Tibial artery (tissue), 4 donors: ENCODE measurements at regions not wholly inside any gene's neighbourhood (a gene's known extent, or its start where the extent isn't known, plus 50 kb on each side); places are given as distances from the start of the nearest gene placed in this dataset.

ENCODE experiments used
- DNase-seq, 2 donors: peaks; one replicate each; pipeline ENCODE4 v3.0.0-alpha.2; 2019
- H3K27ac ChIP-seq, 2 donors: fragments of 200-600 bp; sonication (generic) in 1 of 2; 1 replicate in 1 of 2; 2 replicates in 1 of 2; pipeline ENCODE4 v1.5.1; 2018 to 2019; ENCODE audit warnings: mild to moderate bottlenecking in 1 of 2
- H3K27me3 ChIP-seq, 2 donors: fragments of 200-600 bp; sonication (generic) in 1 of 2; one replicate each; pipeline versions ENCODE4 v1.5.1 to v1.6.0; 2016 to 2019
- H3K36me3 ChIP-seq, 3 donors: fragments of 200-600 bp; sonication (generic) in 2 of 3; one replicate each; pipeline ENCODE4 v1.5.1; 2016 to 2019; ENCODE audit warnings: mild to moderate bottlenecking in 2 of 3
- H3K4me1 ChIP-seq, 4 donors: fragments of 200-600 bp; sonication (generic) in 2 of 4; 1 replicate in 3 of 4; 2 replicates in 1 of 4; pipeline ENCODE4 v1.5.1; 2016 to 2019
- H3K4me3 ChIP-seq, 2 donors: fragments of 200-600 bp; sonication (generic) in 1 of 2; 1 replicate in 1 of 2; 2 replicates in 1 of 2; pipeline ENCODE4 v1.5.1; 2018 to 2019; ENCODE audit warnings: mild to moderate bottlenecking in 2 of 2
- H3K9me3 ChIP-seq, 3 donors: fragments of 200-600 bp; sonication (generic) in 1 of 3; one replicate each; pipeline ENCODE4 v1.5.1; 2016 to 2019
- intact Hi-C: fragments of 100-400 bp; cut with DNase I; formaldehyde crosslinking; loops from one replicate; pipeline ENCODE4 v1.15.0; 2023; ENCODE audit warnings: low total_unique reads
- TF ChIP-seq, protein P1 (sequence below), 2 experiments: fragments of 200-600 bp in 1 of 2; fragments of 450-650 bp in 1 of 2; IDR thresholded peaks; one replicate each; pipeline ENCODE4 v1.5.1; 2017 to 2019; ENCODE audit warnings: antibody characterized with exemption in 2 of 2, mild to moderate bottlenecking in 1 of 2, moderate library complexity in 1 of 2

DNA sequence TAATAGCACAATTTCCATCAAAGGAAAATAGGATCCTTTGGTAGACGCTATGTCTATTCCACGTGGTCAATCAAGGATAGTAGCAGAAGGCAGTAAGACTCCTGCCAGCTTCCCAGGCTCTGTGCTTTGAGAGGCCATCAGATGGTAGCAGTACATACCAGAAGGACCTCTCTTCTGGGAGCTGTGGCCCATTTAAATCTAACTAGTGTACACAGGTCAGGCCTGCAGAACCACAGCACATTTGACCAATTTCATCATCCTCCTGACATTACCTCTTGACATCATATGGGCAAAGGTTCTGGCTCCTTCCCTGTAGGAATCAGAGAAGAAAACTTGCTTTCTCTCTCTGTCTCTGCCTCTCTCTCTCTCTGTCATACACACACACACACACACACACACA, 229.6 kb upstream of the HTR2A start:
- no peaks in the 10 kb centered on the region for H3K36me3 ChIP-seq
- no peaks in the 10 kb centered on the region for H3K9me3 ChIP-seq
- intact Hi-C loops, result no loop called here
- no peak overlapping the region for H3K4me3 ChIP-seq
- no peak for DNase-seq
- TF ChIP-seq, protein P1, sequence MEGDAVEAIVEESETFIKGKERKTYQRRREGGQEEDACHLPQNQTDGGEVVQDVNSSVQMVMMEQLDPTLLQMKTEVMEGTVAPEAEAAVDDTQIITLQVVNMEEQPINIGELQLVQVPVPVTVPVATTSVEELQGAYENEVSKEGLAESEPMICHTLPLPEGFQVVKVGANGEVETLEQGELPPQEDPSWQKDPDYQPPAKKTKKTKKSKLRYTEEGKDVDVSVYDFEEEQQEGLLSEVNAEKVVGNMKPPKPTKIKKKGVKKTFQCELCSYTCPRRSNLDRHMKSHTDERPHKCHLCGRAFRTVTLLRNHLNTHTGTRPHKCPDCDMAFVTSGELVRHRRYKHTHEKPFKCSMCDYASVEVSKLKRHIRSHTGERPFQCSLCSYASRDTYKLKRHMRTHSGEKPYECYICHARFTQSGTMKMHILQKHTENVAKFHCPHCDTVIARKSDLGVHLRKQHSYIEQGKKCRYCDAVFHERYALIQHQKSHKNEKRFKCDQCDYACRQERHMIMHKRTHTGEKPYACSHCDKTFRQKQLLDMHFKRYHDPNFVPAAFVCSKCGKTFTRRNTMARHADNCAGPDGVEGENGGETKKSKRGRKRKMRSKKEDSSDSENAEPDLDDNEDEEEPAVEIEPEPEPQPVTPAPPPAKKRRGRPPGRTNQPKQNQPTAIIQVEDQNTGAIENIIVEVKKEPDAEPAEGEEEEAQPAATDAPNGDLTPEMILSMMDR (IDR thresholded peaks at IDR 0.05), result no peak
- H3K27me3 ChIP-seq, result no peaks in the 10 kb centered on the region
- no peaks in the 10 kb centered on the region for H3K4me1 ChIP-seq
- no peak overlapping the region for H3K27ac ChIP-seq

DNA sequence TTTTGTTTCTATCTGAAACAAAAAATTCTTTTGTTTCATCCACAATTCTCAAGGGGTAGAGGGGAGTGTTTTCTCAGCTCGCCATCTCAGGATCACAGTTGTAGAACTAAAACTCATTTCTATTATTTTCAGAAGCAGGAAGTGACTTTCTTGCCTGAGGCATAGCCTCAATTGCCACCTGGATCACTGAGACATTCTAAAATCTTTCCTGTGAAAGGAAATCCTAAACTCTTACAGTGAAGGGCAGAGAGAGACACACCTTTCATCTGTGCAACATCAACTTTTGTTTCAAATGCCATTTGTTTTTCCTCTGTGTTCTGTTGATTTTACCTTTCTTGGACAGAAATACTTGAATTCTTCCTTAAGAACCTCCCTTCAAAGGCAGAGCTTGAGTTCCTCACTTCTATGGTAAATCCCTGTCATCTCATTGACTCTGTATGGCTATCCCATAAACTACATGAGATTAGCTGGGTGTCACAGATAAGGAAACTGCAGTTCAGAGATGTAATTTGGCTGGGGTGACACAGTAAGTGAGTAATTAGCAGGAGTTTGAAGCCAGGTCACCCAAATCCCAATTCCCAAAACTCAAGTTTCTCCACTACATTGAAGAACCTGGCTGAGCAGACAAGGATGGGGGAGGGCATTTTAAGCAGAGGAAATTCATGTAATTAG, 224.4 kb upstream of the HTR2A start:
- Histone ChIP-seq H3K27ac (no peak overlapping the region), H3K27me3 (no peaks in the 10 kb centered on the region), H3K4me1 (peaks cover 0 to 4% (median 0%) of the 10 kb centered on the region in 4 donors), H3K9me3 (no peaks in the 10 kb centered on the region), H3K4me3 (no peak overlapping the region), H3K36me3 (no peaks in the 10 kb centered on the region)
- no peak for DNase-seq
- TF ChIP-seq, protein P1 (IDR thresholded peaks at IDR 0.05), result no peak
- intact Hi-C loops, result no loop called here

DNA sequence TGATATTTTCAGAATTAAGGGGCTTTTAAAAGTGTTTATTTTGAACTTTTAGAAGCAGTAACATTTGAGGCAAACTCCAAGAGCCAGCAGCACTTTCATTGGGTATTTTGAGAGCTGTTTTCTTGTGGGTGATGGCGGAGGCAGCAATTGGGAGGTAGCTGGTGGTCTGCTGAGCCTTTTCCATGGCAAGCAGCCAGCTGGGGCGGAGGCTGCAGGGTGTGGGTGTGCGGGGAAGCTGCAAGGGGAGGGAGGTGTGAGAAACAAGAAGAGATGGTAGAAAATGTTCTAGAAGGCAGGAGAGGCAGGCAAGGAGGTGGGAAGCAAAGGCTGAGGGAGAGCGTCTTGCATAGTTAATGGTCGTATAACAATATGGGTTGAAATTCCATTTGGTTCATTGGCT, 223.4 kb upstream of the HTR2A start:
- Histone ChIP-seq H3K27me3 (no peaks in the 10 kb centered on the region), H3K9me3 (no peaks in the 10 kb centered on the region), H3K4me1 (peaks cover 0 to 4% (median 0%) of the 10 kb centered on the region in 4 donors), H3K4me3 (no peak overlapping the region), H3K27ac (no peak overlapping the region), H3K36me3 (no peaks in the 10 kb centered on the region)
- no peak for DNase-seq
- TF ChIP-seq, protein P1 (IDR thresholded peaks at IDR 0.05), result no peak
- intact Hi-C loops, result no loop called here

DNA sequence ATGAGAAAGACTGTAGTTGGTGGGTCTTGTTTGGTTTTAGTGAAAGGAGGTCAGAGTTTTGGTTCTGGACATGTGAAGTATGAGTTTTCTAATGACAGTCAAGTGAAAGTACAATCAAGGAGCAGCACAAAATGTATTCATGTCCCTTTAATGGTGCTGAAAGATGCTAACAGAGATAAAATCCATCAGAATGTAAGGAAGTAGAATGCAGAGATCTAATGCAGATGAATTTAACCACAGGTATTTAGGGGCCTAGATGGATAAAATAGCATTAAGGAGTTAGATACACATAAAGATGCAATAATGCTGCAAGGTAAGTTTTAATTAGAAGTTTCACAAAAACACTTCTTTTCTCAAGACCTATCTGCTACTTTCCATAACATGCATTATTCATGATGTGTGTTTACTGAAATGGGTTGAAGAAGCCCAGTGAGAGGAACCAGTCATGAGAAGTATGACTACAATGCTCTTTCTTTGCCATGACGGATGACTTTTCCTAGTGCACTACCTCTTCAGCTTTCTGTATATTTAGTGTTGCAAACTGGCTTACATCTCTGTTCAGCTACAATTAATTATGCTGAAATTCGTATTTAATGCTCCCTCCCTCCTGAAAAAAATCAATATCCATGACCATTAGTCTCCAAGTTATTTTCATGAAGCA, 222.9 kb upstream of the HTR2A start:
- H3K27ac ChIP-seq, result no peak overlapping the region

DNA sequence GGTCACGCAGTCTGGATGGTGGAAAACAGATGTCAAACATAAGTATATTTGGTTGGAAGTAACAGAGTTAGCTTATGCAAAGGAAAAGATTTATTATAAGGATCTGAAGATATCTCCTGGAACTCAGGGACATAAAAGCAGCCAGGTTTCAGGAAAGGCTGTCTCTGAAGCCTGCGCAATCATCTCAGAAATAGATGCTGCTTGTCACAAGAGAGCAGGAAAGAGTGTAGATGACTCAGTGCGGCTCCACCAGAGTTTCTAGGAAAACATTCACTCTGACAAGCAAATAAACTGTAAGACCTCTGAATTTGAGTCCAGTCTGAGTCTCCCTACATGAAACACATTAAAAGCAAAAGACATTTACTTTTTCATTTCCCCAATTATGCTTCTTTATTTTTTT, 220.4 kb upstream of the HTR2A start:
- DNase-seq, result no peak
- H3K4me3 ChIP-seq, result no peak overlapping the region
- no peaks in the 10 kb centered on the region for H3K27me3 ChIP-seq
- no peaks in the 10 kb centered on the region for H3K36me3 ChIP-seq
- peaks cover 0 to 4% (median 0%) of the 10 kb centered on the region in 4 donors for H3K4me1 ChIP-seq
- no peaks in the 10 kb centered on the region for H3K9me3 ChIP-seq
- no peak overlapping the region for H3K27ac ChIP-seq
- TF ChIP-seq, protein P1 (IDR thresholded peaks at IDR 0.05), result no peak
- intact Hi-C loops, result no loop called here

More for the DNA sequence above, 222.9 kb upstream of the HTR2A start:
- Histone ChIP-seq H3K9me3 (no peaks in the 10 kb centered on the region), H3K4me3 (no peak overlapping the region), H3K4me1 (peaks cover 0 to 4% (median 0%) of the 10 kb centered on the region in 4 donors), H3K27me3 (no peaks in the 10 kb centered on the region), H3K36me3 (no peaks in the 10 kb centered on the region)
- TF ChIP-seq, protein P1 (IDR thresholded peaks at IDR 0.05), result no peak
- intact Hi-C loops, result no loop called here
- no peak for DNase-seq
